ENCODE measurements at regions not wholly inside any gene's neighbourhood (a gene's known extent, or its start where the extent isn't known, plus 50 kb on each side); places are given as distances from the start of the nearest gene placed in this dataset.

- no peaks in the 10 kb centered on the region for H3K36me3 ChIP-seq
- intact Hi-C loops (cut with DNase I), result no loop called here
- H3K27me3 ChIP-seq (replicated peaks; ENCODE audit: insufficient read depth), result no peaks in the 10 kb centered on the region
- no peak overlapping the region for H3K4me3 ChIP-seq
- H3K9me3 ChIP-seq, result no peaks in the 10 kb centered on the region
- no peaks in the 10 kb centered on the region for H3K4me1 ChIP-seq (replicated peaks)
- H3K27ac ChIP-seq, result no peak overlapping the region
- no peak for DNase-seq (ENCODE audit: low spot score)
- TF ChIP-seq POLR2AphosphoS5 (IDR thresholded peaks at IDR 0.05), result no peak
- TF ChIP-seq POLR2A (IDR thresholded peaks at IDR 0.05), result no peak
- no peak for TF ChIP-seq CTCF (IDR thresholded peaks at IDR 0.05)
Observed at GRCh38 chr18:22272242-22272641, 102.9 kb downstream of the GATA6 start.

- H3K27me3 ChIP-seq (replicated peaks; ENCODE audit: insufficient read depth), result no peaks in the 10 kb centered on the region
- no peak overlapping the region for H3K27ac ChIP-seq
- DNase-seq (ENCODE audit: low spot score), result no peak
- no peaks in the 10 kb centered on the region for H3K4me1 ChIP-seq (replicated peaks)
- no peaks in the 10 kb centered on the region for H3K36me3 ChIP-seq
- intact Hi-C loops (cut with DNase I), result no loop called here
- H3K4me3 ChIP-seq, result no peak overlapping the region
- TF ChIP-seq CTCF (IDR thresholded peaks at IDR 0.05), result no peak
- no peak for TF ChIP-seq POLR2AphosphoS5 (IDR thresholded peaks at IDR 0.05)
- no peak for TF ChIP-seq POLR2A (IDR thresholded peaks at IDR 0.05)
- no peaks in the 10 kb centered on the region for H3K9me3 ChIP-seq
- WGBS, result 100% methylated on average over 1 of the region's 1 CpG
Observed at GRCh38 chr18:22271030-22271429, 101.6 kb downstream of the GATA6 start.

GRCh38 chr18:22268641-22269128, 99.3 kb downstream of the GATA6 start:
- Histone ChIP-seq H3K27ac (no peak overlapping the region), H3K27me3 (replicated peaks; ENCODE audit: insufficient read depth) (no peaks in the 10 kb centered on the region), H3K4me3 (no peak overlapping the region), H3K36me3 (no peaks in the 10 kb centered on the region), H3K9me3 (no peaks in the 10 kb centered on the region), H3K4me1 (replicated peaks) (no peaks in the 10 kb centered on the region)
- no peak for DNase-seq (ENCODE audit: low spot score)
- TF ChIP-seq POLR2A (IDR thresholded peaks at IDR 0.05), result no peak
- TF ChIP-seq POLR2AphosphoS5 (IDR thresholded peaks at IDR 0.05), result no peak
- TF ChIP-seq CTCF (IDR thresholded peaks at IDR 0.05), result no peak
- 62% methylated on average over 4 of the region's 4 CpGs for WGBS
- intact Hi-C loops (cut with DNase I), result loop anchor here (10.0 kb wide), 1 partner anchor 46 kb away; no protein-coding TSS in a partner anchor

GRCh38 chr18:22267697-22268096, 98.3 kb downstream of the GATA6 start:
- DNase-seq (ENCODE audit: low spot score), result no peak
- H3K36me3 ChIP-seq, result no peaks in the 10 kb centered on the region
- H3K4me1 ChIP-seq (replicated peaks), result no peaks in the 10 kb centered on the region
- intact Hi-C loops (cut with DNase I), result loop anchor here (10.0 kb wide), 1 partner anchor 47 kb away; no protein-coding TSS in a partner anchor
- no peaks in the 10 kb centered on the region for H3K9me3 ChIP-seq
- WGBS, result 47% methylated on average over 8 of the region's 8 CpGs
- no peak overlapping the region for H3K27ac ChIP-seq
- TF ChIP-seq POLR2AphosphoS5 (IDR thresholded peaks at IDR 0.05) (no peak), CTCF (IDR thresholded peaks at IDR 0.05) (no peak), POLR2A (IDR thresholded peaks at IDR 0.05) (no peak)
- no peak overlapping the region for H3K4me3 ChIP-seq
- no peaks in the 10 kb centered on the region for H3K27me3 ChIP-seq (replicated peaks; ENCODE audit: insufficient read depth)

- intact Hi-C loops (cut with DNase I), result loop anchor here (10.0 kb wide), 1 partner anchor 48 kb away; no protein-coding TSS in a partner anchor
- Histone ChIP-seq H3K4me3 (no peak overlapping the region), H3K9me3 (no peaks in the 10 kb centered on the region), H3K36me3 (no peaks in the 10 kb centered on the region), H3K4me1 (replicated peaks) (no peaks in the 10 kb centered on the region), H3K27ac (no peak overlapping the region), H3K27me3 (replicated peaks; ENCODE audit: insufficient read depth) (no peaks in the 10 kb centered on the region)
- 63% methylated on average over 2 of the region's 2 CpGs for WGBS
- TF ChIP-seq POLR2A (IDR thresholded peaks at IDR 0.05), result no peak
- no peak for TF ChIP-seq CTCF (IDR thresholded peaks at IDR 0.05)
- TF ChIP-seq POLR2AphosphoS5 (IDR thresholded peaks at IDR 0.05), result no peak
- no peak for DNase-seq (ENCODE audit: low spot score)
Observed at GRCh38 chr18:22267225-22267624, 97.8 kb downstream of the GATA6 start.

Data from prostate gland (tissue), 2 donors.